GM12891 (cell line): ENCODE measurements at regions not wholly inside any gene's neighbourhood (a gene's known extent, or its start where the extent isn't known, plus 50 kb on each side); places are given as distances from the start of the nearest gene placed in this dataset.
A peak's percentile ranks its signal among the peaks of the same experiment; 100 is the strongest.

Experiments
- DNase-seq: peaks from one replicate; pipeline ENCODE4 v3.0.0; 2011; ENCODE audit warnings: low spot score; ENCODE audit not compliant: insufficient read length
- FAIRE-seq: peaks from 2 replicates; lab custom pipeline; 2011; peaks lifted over from hg19 to GRCh38; lab: Jason Lieb, UNC
- PAX5 ChIP-seq: IDR thresholded peaks from 2 replicates; pipeline ENCODE4 v1.6.1; 2011; ENCODE audit warnings: low read length, moderate library complexity, mild to moderate bottlenecking; ENCODE audit not compliant: insufficient read depth, severe bottlenecking
- POLR2A ChIP-seq: IDR thresholded peaks from 2 replicates; pipeline ENCODE4 v1.6.1; 2011; ENCODE audit warnings: low read depth, low read length, control low read depth
- POLR2AphosphoS5 ChIP-seq: IDR thresholded peaks from 2 replicates; pipeline ENCODE4 v1.6.1; 2011; ENCODE audit warnings: low read depth, low read length, control low read depth
- POU2F2 ChIP-seq: IDR thresholded peaks from 2 replicates; pipeline ENCODE4 v1.6.1; 2011; ENCODE audit warnings: low read depth, mild to moderate bottlenecking, control low read depth, low read length, moderate library complexity
- SPI1 ChIP-seq: IDR thresholded peaks from 2 replicates; pipeline ENCODE4 v1.6.1; 2011; ENCODE audit warnings: low read depth, low read length, control low read depth
- TAF1 ChIP-seq: IDR thresholded peaks from 2 replicates; pipeline ENCODE4 v1.6.1; 2011; ENCODE audit warnings: low read depth, low read length, control low read depth

GRCh38 chr12:123070267-123071081 is 80.4 kb downstream of the PITPNM2 start:
- DNase-seq = no peak
- FAIRE-seq = no peak
- no peak for TF ChIP-seq POLR2AphosphoS5
- TF ChIP-seq TAF1 = no peak
- TF ChIP-seq SPI1 = no peak
- TF ChIP-seq POLR2A = no peak
- TF ChIP-seq POU2F2 = no peak
- no peak for TF ChIP-seq PAX5

- FAIRE-seq = no peak
- TF ChIP-seq POU2F2 (no peak), SPI1 (no peak), POLR2A (no peak), POLR2AphosphoS5 (no peak), TAF1 (no peak), PAX5 (no peak)
- DNase-seq = no peak
Measured at GRCh38 chr12:123069436-123070266, 81.2 kb downstream of the PITPNM2 start.

GRCh38 chr12:123067654-123068053 is 83.2 kb downstream of the PITPNM2 start:
- TF ChIP-seq PAX5 (no peak), POU2F2 (no peak), SPI1 (no peak), POLR2A (no peak), POLR2AphosphoS5 (no peak), TAF1 (no peak)
- no peak for FAIRE-seq
- no peak for DNase-seq

- DNase-seq (no peak), FAIRE-seq (no peak)
- no peak for TF ChIP-seq TAF1
- TF ChIP-seq POU2F2 = no peak
- TF ChIP-seq POLR2AphosphoS5 = no peak
- no peak for TF ChIP-seq POLR2A
- TF ChIP-seq SPI1 = no peak
- no peak for TF ChIP-seq PAX5
Measured at GRCh38 chr12:123066384-123066710, 84.5 kb downstream of the PITPNM2 start.

- FAIRE-seq (no peak), DNase-seq (no peak)
- TF ChIP-seq SPI1 = no peak
- no peak for TF ChIP-seq POLR2A
- no peak for TF ChIP-seq TAF1
- no peak for TF ChIP-seq PAX5
- TF ChIP-seq POU2F2 = no peak
- no peak for TF ChIP-seq POLR2AphosphoS5
Measured at GRCh38 chr12:123065676-123066383, 85.1 kb downstream of the PITPNM2 start.

GRCh38 chr12:123064885-123065619 is 84.6 kb downstream of the ARL6IP4 start:
- DNase-seq = no peak
- no peak for FAIRE-seq
- TF ChIP-seq POLR2A (no peak), POLR2AphosphoS5 (no peak), SPI1 (no peak), PAX5 (no peak), TAF1 (no peak), POU2F2 (no peak)

- DNase-seq = no peak
- TF ChIP-seq POLR2A = no peak
- FAIRE-seq = no peak
Measured at GRCh38 chr12:123064366-123064765, 83.9 kb downstream of the ARL6IP4 start.

- DNase-seq (no peak), FAIRE-seq (peak; percentile 26)
- TF ChIP-seq POLR2A (no peak), PAX5 (no peak), SPI1 (no peak), POLR2AphosphoS5 (no peak)
Measured at GRCh38 chr12:123063535-123063934, 83.1 kb downstream of the ARL6IP4 start.
